ENCODE measurements at regions not wholly inside any gene's neighbourhood (a gene's known extent, or its start where the extent isn't known, plus 50 kb on each side); places are given as distances from the start of the nearest gene placed in this dataset.

- ChIA-PET CTCF (interaction anchor here (0.6 kb wide), 1 partner anchor 277 kb away, joined by 3 read pairs; no protein-coding TSS in a partner anchor), POLR2A (ENCODE audit: low non-redundant PET) (no interaction called here)
- H3K27ac ChIP-seq (ENCODE audit: low read depth, low read length, poor library complexity, severe bottlenecking), result no peak overlapping the region
- no peaks in the 10 kb centered on the region for H3K4me1 ChIP-seq (ENCODE audit: insufficient read depth, low read length, poor library complexity, severe bottlenecking)
- DNase-seq (ENCODE audit: low spot score), result no peak
- H3K9me3 ChIP-seq (ENCODE audit: low read depth, low read length, poor library complexity, severe bottlenecking), result no peaks in the 10 kb centered on the region
- no peak for TF ChIP-seq CTCF (conservative IDR thresholded peaks at IDR 0.05; ENCODE audit: low read depth, low read length)
- TF ChIP-seq EZH2 (IDR thresholded peaks at IDR 0.05; ENCODE audit: borderline replicate concordance, low read depth, low read length, poor library complexity, severe bottlenecking), result no peak
- no TSS peak for BruUV-seq (replicated peaks)
- no peak overlapping the region for H3K4me3 ChIP-seq (ENCODE audit: low read depth, low read length, poor library complexity, severe bottlenecking)
- H3K27me3 ChIP-seq (replicated peaks; ENCODE audit: insufficient read depth, low read depth, low read length, poor library complexity), result no peaks in the 10 kb centered on the region
- intact Hi-C loops (cut with micrococcal nuclease; ENCODE audit: unreplicated experiment), result no loop called here
- H3K36me3 ChIP-seq (ENCODE audit: insufficient read depth, low read length, poor library complexity, severe bottlenecking), result no peaks in the 10 kb centered on the region
Observed at GRCh38 chr10:35913628-35914027, 271.5 kb upstream of the FZD8 start.

GRCh38 chr10:35912615-35913569 is 270.8 kb upstream of the FZD8 start:
- CTCF ChIA-PET, result interaction anchor here (0.6 kb wide), 1 partner anchor 276 kb away, joined by 3 read pairs; no protein-coding TSS in a partner anchor

DNA sequence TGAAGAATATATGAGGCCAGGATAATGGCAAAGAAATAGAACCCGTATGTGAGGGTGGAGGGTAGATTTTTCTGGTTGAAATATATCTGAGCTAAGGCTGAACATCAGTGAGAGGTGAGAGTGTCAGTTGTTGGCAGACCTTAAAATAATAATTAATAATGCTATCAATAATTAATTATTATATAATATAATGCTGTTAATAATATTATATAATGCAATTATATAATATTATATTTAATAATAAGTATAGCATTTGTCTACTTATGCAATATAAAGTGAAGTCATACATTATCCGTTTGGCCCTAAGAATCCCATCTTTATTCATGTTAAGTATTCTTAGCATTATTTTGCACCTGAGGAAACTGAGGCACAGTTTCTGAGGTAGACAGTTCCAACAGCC is 269.9 kb upstream of the FZD8 start:
- no peaks in the 10 kb centered on the region for H3K27me3 ChIP-seq (replicated peaks; ENCODE audit: insufficient read depth, low read depth, low read length, poor library complexity)
- H3K4me1 ChIP-seq (ENCODE audit: insufficient read depth, low read length, poor library complexity, severe bottlenecking), result no peaks in the 10 kb centered on the region
- TF ChIP-seq EZH2 (IDR thresholded peaks at IDR 0.05; ENCODE audit: borderline replicate concordance, low read depth, low read length, poor library complexity, severe bottlenecking) (no peak), CTCF (conservative IDR thresholded peaks at IDR 0.05; ENCODE audit: low read depth, low read length) (no peak)
- no peaks in the 10 kb centered on the region for H3K36me3 ChIP-seq (ENCODE audit: insufficient read depth, low read length, poor library complexity, severe bottlenecking)
- no peak overlapping the region for H3K4me3 ChIP-seq (ENCODE audit: low read depth, low read length, poor library complexity, severe bottlenecking)
- no TSS peak for BruUV-seq (replicated peaks)
- intact Hi-C loops (cut with micrococcal nuclease; ENCODE audit: unreplicated experiment), result no loop called here
- no peak overlapping the region for H3K27ac ChIP-seq (ENCODE audit: low read depth, low read length, poor library complexity, severe bottlenecking)
- ChIA-PET POLR2A (ENCODE audit: low non-redundant PET) (no interaction called here), CTCF (no interaction called here)
- no peaks in the 10 kb centered on the region for H3K9me3 ChIP-seq (ENCODE audit: low read depth, low read length, poor library complexity, severe bottlenecking)
- no peak for DNase-seq (ENCODE audit: low spot score)

More at GRCh38 chr10:35912615-35913569, 270.8 kb upstream of the FZD8 start:
- Histone ChIP-seq H3K4me3 (ENCODE audit: low read depth, low read length, poor library complexity, severe bottlenecking) (no peak overlapping the region), H3K9me3 (ENCODE audit: low read depth, low read length, poor library complexity, severe bottlenecking) (no peaks in the 10 kb centered on the region), H3K27ac (ENCODE audit: low read depth, low read length, poor library complexity, severe bottlenecking) (no peak overlapping the region), H3K36me3 (ENCODE audit: insufficient read depth, low read length, poor library complexity, severe bottlenecking) (no peaks in the 10 kb centered on the region), H3K27me3 (replicated peaks; ENCODE audit: insufficient read depth, low read depth, low read length, poor library complexity) (no peaks in the 10 kb centered on the region), H3K4me1 (ENCODE audit: insufficient read depth, low read length, poor library complexity, severe bottlenecking) (no peaks in the 10 kb centered on the region)
- POLR2A ChIA-PET (ENCODE audit: low non-redundant PET), result no interaction called here
- intact Hi-C loops (cut with micrococcal nuclease; ENCODE audit: unreplicated experiment), result no loop called here
- TF ChIP-seq CTCF (conservative IDR thresholded peaks at IDR 0.05; ENCODE audit: low read depth, low read length) (no peak), EZH2 (IDR thresholded peaks at IDR 0.05; ENCODE audit: borderline replicate concordance, low read depth, low read length, poor library complexity, severe bottlenecking) (no peak)
- BruUV-seq (replicated peaks), result no TSS peak
- DNase-seq (ENCODE audit: low spot score), result no peak

Data from A673 (cell line).